Activated CD8-positive, alpha-beta memory T cell treated with anti-CD3 and anti-CD28 coated beads, Interleukin-2, amount 50 U/mL, for 24 hours (primary cell): ENCODE measurements at regions not wholly inside any gene's neighbourhood (a gene's known extent, or its start where the extent isn't known, plus 50 kb on each side); places are given as distances from the start of the nearest gene placed in this dataset.
A peak's percentile ranks its signal among the peaks of the same experiment; 100 is the strongest.

ENCODE experiments used
- DNase-seq: peaks from one replicate; pipeline ENCODE4 v3.0.0-alpha.2; 2020; ENCODE audit errors: extremely low read depth

DNA sequence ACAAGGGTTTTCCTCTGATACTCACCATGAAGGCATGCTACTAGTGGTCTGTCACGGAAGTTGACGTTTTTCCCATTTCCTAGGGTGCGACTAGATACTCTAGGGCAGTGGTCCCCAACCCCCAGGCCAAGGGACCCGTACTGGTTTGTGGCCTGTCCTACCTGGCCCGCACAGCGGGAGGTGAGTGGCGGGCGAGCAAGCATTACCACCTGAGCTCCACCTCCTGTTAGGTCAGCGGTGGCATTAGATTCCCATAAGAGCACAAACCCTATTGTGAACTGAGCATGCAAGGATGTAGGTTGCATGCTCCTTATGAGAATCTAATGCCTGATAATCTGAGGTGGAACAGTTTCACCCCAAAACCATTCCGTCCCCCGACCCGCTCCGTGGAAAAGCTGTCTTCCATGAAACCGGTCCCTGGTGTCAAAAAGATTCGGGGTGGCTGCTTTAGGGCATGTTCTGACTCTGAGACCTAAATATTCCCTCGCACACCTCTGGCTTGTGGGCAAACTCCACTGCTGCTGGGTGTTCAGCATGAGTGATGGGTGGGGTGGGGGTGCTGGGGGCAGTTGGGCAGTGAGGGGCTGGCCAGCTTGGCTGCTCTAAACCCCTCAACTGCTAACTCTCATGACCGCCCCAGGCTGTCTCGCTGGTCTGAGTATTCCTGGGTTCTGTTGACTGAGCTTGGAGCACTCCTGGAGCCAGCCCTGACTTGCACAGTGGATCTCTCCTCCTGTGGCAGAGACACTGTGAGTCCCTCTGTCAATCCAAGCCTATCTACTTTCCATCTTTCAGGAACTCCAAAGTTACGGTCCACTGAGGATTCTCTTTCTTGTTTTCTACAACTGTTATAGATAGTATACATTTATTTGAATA lies 78.3 kb upstream of the NEK6 start:
- DNase-seq, result no peak

DNA sequence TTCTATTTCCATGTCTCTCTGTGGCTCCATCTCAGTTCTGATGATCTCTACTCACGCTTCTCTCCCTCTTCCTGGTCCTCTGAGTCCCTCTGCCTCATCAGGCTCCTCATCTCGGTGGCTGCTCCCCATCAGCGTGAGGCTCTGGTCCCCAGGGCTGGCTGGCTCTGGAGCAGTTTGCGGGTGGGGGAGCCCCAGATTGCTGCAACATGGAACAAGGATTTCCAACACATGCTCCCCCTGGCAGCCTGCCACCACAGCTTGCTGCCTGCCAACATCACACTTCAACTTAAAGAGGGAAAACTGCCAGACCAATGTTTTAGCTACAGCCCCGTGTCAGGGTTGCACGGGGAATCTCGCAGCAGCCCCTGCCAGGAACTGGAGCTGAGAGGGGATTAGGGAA lies 77.2 kb upstream of the NEK6 start:
- DNase-seq, result no peak

DNA sequence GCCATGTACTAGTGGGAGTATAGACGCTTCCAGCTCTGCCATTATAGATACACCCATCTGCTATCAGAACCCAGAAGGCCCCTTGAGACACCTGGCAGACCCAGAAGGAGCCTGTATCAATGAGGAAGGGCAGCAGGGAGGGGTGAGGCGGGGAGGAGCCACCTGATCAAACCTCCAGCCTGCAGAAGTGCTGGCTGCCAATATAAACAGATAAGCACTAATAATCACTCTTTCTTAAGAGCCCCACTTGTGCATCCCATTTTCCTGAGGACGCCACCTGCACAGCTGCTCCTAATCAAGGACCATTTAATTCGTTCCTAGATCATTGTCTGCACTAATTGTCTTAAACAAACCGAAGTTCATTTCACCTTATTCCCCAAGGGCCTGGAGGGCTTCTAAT lies 75.0 kb upstream of the NEK6 start:
- DNase-seq, result no peak

DNA sequence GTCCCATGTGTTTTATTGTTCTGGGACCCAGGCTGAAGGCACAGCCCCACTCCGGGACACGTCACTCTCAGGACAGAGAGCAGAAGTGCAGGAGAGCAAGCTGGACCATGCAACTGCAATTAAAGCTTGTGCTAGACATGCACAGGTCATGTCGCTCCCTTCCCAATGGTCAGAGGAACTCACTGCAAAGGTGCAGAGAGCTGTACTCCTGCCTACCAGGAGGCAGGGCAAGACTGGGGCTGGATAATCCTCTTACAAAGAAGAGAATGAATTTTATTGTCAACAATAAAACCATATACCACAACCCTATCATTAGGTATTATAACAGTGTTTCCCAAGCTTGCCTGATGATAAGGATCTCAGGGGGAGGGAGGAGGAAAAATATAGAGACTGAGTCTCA lies 74.0 kb upstream of the NEK6 start:
- DNase-seq, result no peak

DNA sequence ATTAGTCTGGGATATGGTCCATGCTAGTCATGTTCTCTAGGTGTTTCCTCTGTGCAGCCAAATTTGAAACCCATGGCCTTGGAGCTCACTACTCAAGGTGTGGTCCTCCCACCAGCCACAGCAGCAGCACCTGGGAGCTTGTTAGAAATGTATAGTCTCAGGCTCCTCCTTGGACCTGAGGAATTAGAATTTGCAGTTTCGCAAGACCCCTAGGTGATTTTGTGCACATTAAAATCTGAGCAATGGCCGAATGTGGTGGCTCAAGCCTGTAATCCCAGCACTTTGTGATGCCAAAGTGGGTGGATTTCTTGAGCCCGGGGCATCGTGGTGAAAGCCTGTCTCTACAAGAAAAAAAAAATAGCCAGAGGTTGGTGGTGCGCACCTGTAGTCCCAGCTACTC lies 72.3 kb upstream of the NEK6 start:
- no peak for DNase-seq

DNA sequence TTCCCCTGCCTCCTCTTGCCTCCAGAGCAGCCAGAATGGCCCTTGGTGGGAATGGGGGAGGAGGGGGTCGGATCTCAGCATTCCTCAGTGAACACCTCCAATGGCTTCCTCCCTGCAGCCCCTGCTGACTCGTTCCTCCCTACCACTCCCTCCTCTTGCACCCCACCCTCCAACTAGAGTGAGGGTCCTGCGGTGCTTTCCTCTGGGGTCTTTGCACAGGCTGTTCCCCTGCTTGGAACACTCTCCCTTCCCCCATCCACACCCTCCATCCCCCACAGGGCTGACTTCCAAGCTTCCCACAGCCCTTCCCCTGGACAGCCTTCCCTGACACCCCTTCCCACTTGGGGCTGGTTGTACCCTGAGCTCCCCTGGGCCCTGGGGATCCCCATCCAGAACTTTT lies 70.4 kb upstream of the NEK6 start:
- no peak for DNase-seq

DNA sequence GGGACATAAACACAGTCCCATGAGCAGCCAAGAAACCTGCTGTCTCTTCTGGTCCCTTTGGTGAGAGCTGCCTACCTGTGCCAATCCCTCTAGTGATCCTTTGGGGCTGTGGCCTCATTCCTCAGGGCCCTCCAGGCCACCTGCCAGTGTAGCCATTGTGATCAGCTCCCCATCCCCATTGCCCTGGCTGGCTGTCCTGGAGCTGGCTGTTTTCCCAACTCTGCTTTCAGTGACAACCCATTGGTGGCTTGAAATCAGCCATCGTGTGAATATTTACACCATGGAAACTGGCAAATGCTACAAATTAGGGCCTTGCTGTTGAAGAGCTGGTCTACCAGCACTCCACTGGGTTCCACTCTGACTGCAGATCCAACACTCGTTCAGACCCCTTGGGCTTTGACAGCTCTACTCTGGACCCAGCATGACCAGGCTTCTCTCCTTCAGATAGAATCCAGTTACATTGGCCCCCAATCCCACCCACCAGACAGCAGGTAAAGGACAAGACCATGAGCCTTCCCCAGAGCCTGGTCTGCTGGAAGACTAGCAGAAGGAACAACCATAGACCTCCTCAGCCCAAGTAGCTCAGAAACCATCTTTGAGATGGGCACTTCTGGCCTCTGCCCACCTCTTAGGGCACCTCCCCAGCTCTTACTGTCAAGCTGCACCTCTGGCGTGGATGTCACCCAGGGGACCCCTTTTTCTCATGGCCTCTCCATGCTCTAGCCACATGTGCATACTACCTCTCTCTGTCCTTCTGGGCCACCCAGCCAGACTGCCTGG lies 69.2 kb upstream of the NEK6 start:
- no peak for DNase-seq

DNA sequence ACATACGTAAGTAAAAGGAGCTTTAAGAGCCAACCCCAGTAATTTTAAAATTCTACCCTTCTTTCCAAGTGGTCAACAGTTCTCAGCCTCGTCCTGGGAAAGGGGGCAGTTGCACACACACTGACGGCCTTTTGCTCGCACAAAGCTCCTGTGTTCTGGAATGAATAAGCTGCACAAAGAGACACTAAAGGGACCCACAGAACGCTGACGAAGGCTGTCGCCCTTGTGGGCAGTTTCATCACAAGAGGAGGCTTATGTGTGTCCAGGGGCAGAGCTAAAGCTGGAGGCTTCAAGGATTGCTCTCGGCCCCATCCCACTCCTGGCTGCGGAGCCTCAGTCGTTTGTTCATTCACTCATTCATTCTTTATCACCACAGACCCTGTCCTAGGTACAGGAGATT lies 67.0 kb upstream of the NEK6 start:
- DNase-seq, result no peak

DNA sequence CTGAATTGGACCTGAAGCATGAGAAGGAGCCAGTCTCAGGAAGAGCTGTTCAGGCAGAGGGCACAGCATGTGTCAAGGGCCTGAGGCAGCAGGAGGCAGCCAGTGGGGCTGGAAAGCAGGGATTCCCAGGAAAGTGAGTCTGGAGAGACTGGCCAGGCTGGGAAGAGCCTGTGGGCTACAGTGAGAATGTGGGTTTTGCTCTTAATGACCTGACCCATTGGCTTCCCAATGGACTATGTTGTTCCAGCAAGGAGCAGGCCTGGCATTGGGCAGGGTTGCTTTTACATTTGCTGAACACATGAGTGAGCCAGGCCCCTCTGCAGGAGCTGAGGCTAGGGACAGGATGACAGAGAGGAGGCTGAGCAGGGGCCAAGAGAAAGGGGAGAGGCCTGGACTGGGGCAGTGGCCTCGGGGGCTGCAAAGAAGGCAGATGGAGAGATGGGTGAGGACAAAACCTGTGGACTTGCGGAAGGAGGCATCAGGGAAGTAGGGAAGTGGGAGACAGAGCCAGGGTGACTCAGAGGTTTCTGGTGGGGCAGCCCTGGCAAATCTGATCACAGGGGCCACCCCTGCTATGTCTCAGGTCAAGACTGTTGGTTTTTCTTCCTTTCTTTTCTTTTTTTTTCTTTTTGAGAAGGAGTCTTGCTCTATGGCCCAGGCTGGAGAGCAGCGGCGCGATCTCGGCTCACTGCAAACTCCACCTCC lies 65.9 kb upstream of the NEK6 start:
- DNase-seq, result no peak

DNA sequence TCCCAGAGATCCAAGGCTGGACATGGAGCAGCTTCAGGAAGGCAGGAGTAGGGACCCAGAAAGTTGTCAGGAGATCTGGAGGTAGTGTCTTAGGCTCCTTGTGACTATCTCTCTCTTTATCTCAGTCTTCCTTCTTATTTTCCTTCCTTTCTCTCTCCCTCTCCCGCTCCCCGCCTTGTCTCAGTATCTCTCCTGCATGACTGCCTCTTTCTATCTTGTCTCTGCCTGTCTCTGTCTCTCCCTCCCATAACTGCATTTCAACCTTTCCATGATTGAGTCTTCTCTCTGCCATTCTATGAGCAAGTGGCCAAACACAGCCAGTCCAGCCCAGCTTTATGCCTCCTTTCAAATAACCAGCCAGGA lies 61.0 kb upstream of the NEK6 start:
- no peak for DNase-seq

DNA sequence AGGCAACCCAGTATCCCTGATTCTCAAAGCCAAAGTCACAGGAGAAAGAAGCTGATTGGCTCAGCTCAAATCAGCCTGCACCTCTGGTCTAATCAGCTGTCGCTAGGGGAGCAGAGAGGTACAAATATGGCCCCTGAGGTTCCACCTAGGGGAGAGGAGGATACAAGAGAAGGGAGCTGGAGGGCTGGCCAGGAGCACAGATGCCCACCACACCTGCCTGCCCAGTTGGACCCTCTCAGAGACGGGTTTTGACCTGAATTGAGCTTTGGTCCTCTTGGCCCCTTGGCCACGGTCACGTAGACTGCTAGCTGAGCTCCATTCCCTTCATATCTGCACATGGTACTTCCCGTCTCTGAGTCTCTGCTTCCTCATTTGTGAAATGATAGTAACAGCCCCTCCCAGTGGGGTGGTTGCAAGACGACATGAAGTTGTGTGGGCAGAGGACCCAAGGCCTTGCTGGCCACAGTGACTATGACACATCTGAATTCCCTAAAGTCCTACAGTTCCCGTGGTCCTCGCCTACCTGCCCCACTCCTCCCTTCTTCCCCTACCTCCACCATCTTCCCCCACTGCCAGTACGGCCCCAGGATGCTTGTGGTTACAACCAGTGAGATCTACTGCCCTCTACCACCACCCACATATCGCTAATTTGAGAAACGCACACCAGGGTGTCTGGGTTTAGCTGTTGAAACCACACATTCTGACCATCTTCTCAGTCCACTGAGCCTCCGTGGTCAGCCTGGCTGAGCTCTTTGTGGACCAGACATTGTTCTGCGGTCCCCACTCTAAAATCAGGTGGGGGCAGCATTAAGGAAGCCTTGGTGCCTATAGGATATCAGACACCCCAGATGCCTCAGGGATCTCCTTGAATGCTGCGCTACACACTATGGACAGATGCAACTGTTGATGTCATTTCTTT lies 60.3 kb upstream of the NEK6 start:
- DNase-seq, result no peak

DNA sequence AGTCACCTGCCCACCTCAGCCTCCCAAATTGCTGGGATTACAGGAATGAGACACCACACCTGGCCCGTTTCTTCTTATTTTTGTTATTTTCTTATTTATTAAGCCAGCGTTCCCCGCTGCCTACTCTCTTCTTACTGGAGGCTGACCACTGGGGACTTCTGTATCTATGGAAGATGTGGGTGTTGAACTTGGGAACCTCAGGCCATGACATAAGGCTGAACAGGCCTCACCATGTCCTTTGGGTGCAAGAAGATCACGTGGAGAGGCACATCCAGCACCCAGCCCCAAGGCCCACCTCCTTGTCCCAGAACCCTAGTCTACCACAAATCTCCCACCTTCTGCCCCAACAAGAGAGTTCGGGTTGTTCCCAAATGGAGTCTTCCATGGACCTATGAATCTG lies 59.4 kb upstream of the NEK6 start:
- no peak for DNase-seq

DNA sequence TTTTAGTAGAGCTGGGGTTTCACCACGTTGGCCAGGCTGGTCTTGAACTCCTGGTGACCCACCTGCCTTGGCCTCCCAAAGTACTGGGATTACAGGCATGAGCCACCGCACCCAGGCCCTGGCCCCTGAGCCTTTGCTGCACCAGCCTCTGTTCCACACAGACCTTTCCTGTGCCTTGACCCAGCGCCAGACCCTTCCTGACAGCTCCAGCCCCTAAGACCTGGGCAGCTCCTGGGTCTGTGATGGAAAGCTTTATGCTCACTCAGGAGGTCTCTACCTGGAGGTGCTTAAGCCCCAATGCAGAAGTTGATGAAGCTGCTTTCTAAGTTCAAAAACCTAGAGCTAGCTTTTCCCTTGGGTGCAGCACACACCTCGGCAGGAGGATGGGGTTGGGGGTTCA lies 58.8 kb upstream of the NEK6 start:
- no peak for DNase-seq

DNA sequence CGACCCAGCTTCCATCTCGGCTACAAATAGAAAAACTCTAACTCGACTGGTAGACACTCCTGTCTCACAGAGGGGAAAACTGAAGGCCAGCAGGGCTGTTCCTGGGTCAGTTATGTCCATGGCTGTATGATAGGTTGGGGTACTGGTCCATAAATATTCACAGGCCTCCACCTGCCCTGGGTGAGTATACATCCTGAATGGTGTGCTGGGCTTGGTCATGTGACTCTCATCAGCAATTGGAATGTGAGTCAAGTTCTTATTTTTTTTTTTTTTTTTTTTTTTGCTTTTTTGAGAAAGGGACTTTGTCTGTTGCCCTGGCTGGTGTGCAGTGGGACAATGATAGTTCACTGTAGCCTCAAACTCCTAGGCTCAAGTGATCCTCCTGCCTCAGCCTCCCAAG lies 58.3 kb upstream of the NEK6 start:
- no peak for DNase-seq

DNA sequence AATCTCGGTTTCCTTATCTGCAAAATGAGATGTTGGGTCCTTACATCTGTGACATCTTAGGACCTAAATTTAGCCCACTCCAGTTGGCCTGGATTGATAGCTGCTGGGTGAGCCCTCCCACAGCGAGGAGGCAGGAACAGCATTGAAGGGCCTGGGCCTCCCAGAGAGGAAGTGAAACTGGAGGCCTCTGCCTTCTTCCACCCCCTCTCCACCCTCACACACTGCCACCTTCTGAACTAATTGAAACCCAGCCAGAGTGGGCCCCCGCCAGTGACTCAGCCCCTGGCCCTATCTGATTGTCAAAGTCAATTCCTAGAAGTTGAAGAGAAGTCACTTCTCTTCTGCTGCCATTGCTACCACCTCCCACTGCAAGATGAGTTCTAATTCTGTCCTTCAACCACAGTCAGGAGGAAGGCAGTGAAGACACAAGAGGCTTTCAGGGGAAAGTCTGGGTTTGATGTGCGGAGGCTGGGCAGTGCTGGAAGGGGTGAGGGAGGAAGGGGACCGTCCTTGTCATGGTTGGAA lies 55.2 kb upstream of the NEK6 start:
- DNase-seq, result peak; percentile 81

DNA sequence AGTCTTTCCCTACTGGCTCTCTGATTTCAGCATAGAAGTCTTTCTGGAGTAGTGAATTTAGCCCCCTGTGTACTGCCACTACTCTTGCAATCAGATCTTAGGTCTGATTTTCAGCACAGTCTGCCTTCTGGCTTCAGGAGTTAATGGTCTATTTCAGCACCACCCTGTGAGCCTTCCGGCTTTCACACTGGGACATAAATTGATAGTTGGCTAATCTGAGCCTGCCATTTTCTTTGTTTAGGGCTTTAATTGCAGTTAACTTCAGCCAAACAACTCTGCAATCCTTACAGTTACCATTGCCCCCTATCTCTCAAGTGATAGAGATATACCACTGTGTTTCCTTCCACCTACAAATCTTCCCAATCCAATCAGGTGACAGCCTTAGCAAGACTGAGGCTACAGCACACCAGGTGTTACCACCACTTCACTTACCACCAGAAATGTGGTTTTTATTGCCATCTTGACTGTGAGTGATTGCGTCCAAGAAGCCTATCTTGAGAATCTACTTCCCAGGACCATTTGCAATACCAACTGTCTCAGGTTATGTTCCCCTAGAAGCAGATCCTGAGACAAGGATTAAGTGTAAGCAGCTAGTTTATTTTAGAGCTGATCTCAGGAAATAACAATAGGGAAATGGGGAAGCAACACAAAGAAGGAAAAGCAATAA lies 51.9 kb upstream of the NEK6 start:
- DNase-seq, result no peak

DNA sequence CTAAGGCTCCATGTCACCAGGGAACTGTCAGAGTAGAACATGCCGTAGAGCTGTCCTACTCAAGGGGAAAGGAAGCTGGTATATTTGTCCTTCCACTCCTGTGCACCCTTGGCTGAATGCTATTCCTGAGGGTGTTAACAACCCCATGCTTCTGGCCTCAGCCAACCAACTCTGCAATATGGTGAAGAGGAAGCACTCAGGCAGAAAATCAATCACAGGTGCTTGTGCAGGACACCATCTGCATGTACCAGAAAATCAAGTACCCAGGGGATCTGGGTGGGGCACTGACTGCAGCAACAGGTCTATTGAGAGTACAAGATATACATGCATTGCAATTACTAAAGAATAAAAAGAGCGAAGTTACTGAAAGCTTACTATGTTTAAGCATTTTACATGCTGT lies 51.4 kb upstream of the NEK6 start:
- DNase-seq, result no peak
